ENCODE measurements at regions not wholly inside any gene's neighbourhood (a gene's known extent, or its start where the extent isn't known, plus 50 kb on each side); places are given as distances from the start of the nearest gene placed in this dataset.

DNA sequence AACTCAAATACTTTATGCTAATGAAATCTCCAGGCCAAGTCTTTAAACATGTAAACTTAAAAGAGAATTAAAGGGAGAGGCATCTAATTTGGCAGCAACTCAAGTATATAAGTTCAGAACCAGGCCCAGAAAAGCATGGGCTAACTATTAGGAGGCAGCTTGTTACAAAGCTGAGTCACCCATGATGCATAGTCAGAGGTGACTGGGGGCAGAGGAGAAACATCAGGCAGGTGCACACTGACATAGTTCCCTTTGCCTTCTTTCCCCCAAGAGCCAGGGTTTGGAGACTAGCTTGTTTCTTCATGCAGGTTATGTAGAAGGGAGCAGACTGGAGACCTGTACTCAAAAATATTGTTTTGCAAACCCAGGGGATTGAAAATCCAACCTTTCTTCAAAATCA is 619.0 kb downstream of the SOX6 start:
- peak; percentile 25 for DNase-seq (ENCODE audit: low read depth)

DNA sequence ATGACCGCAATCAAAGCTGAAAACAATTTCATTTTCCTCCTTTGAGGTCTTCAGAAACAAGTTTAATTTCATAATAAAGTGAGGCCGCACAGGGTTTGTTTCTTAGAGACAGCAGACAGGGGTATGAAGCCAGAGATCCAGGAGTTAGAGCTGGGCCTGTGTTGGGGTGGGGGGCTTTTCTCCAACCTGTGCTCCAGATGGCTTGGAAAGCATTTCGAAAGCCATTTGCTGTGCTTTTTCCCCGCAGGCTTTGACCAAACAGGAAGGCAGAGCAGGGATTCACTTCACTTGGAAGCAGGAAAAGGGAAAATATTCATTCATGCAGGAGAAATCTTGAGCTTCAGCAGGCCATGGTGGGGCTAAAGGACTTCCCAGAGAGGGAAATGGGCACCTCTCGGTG is 617.4 kb downstream of the SOX6 start:
- no peak for DNase-seq (ENCODE audit: low read depth)

DNA sequence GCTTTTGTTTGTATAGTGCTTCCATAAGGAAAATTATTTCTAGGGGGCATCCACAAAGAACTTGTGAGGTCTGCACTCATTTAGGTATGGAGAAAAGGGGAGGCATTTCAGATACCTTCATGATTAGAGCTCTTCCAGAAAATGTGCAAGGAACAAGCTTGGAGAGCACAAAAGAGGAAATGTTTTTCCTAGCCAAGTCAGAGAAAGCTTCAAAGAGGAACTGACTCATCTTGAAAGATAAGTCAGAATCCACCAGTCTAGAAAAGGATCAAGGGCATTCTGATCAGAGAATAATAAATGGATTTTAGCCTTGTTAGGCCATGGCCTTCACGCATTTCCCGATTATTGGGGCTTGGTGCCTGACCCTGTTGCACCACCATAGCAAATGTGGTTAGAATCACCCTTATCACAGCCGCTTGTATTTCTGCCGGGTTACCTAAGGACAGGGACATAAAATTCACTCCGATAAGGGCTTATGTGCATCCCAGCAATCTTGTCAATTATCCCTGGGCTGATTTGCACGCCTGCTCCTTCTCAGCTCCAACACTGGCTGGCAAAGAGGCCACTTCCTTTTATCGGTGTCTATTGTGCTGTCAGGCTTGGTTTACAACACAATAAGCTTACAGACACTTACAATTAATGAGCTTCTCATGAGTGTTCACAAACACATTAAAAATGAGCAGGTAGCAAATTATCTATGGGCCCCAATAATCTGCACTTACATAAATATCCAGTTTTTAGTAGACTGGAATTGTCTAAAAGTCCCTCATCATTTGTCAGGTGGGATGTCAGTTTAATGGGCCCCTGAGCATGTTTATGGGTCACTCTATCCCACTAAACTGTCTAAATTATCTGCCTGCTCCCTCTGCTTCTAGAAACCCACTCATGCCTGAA is 613.5 kb downstream of the SOX6 start:
- DNase-seq (ENCODE audit: low read depth), result peak; percentile 45

DNA sequence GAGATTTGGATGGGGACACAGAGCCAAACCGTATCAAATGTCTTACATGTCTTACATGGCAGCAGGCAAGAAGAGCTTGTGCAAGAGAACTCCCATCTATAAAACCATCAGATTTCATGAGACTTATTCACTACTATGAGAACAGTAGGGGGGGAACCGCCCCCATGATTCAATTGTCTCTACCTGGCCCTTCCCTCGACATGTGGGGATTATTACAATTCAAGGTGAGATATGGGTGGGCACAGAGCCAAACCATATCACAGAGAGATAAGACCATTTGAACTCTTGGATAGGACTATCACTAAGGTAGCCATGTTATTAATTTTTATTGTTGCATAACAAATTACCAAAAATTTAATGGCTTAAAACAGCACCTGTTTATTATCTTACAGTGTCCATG is 611.7 kb downstream of the SOX6 start:
- DNase-seq (ENCODE audit: low read depth), result no peak

DNA sequence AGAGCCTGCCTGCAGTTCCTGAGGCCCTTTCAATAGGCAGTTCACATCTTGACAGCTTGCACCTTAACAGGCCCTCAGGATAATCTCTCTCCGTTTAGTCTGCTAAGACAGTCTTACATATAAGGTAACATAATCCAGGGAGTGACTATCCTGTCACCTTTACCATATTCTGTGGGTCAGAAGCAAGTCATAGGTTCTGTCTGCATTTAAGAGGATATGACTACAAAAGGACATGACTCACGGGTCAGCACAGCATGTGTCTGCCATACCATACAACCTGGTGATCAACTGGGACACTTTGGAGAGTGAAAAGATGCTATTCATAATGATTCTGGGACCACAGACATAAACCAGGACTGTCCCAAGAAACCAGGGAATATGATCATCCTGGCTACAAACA is 611.1 kb downstream of the SOX6 start:
- DNase-seq (ENCODE audit: low read depth), result no peak

DNA sequence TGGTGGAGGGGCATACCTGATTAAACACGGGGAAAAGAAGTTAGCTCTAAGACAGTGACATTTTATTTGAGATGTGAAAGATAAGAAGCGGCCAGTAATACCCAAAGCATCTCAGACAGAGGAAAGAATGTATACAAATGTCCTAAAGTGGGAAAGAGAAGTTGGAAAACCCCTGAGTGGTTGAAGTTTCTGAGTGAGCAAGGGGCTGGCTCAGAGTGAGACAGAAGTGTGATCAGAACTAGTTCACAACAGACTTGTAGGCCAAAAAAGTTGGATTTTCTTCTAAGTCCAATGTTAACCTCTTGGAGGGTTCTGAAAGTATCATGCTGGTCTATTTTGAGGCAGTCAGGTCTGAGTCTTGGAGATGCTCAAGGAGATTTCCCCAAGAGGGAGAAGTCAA is 608.7 kb downstream of the SOX6 start:
- no peak for DNase-seq (ENCODE audit: low read depth)

DNA sequence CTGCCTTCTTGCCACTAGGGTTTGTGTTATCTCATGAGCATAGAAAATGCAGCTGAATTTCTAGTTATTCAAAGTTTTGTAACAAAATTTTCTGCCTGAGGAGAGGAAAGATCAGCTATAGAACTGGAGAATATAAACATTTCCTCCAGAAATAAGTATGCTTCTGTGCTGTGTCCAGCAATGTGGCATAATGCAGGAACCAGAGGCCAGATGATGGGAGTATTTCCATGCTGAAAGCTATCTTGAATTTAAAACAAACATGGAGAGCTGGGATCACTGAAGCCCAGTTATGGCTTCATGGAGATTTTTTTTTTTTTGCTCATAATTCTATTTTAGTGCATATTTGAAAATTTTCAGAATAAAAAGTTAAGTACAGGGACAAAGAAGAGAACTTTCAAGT is 608.2 kb downstream of the SOX6 start:
- no peak for DNase-seq (ENCODE audit: low read depth)

DNA sequence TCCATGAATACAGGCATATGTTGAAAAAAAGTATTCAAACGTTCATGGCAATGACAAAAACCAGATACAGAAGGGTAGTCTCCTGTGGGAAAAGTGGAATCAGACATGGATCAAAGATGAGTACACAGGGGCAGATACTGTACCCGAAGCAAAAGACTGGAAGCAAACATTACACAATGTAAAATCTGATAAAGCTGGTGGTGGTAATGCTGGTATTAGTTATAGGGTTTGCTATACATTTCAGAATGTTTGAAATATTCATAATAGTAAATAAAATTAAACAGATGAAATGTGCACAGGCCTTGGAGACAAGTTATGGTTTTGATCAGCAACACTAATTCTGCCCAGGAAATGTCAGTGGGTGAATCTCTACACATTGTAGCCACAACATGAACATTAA is 607.6 kb downstream of the SOX6 start:
- peak; percentile 51 for DNase-seq (ENCODE audit: low read depth)

DNA sequence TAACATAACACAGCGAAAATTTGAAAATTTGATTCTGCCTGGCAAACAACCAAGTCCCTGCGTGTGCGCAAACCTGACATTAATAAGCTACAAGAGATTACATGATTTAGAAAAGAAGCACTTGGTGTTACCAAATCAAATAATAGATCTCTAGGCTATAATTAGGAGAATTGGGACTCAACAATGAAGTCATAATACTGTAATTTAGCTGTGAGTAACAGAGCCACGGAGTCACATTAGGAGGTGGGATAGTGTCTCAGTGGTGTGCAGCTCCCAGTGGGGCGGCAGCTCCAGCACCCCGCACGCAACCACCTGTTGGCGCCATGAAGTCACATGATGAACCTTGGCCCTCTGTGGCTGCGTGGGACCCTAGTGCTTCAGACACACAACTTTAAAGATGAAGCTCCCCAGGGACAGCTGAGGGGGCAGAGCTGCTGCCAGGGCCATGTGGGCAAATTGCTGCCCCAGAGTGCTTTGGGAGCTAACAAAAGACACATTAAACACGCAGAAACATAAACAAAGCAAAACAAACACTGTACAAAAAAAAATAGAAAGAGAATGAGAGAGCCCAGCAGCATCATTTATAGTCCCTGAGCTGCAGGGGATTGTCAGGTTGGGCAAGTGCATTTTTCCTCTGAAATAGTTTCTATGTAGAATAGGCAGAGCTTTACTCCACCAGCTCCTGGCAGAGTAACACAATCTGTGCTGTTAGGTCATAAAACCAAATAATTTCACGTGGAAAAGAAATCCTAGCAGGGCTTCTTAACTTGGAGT is 605.6 kb downstream of the SOX6 start:
- no peak for DNase-seq (ENCODE audit: low read depth)

DNA sequence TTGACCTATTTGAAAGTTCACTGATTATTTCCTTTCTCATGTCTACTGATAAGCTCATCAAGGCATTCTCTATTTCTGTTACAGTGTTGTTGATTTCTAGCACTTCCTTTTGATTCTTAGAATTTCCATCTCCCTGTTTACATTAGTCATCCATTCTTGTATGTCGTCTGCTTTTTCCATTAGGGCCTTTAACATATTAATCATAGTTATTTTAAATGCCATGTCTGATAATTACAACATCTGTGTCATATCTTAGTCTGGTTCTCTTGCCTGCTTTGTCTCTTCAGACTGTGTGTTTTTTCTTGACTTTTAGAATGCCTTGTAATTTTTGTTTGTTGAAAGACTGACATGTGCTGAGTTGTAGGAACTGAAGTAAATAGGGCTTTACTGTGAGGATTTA is 602.1 kb downstream of the SOX6 start:
- peak; percentile 54 for DNase-seq (ENCODE audit: low read depth)

DNA sequence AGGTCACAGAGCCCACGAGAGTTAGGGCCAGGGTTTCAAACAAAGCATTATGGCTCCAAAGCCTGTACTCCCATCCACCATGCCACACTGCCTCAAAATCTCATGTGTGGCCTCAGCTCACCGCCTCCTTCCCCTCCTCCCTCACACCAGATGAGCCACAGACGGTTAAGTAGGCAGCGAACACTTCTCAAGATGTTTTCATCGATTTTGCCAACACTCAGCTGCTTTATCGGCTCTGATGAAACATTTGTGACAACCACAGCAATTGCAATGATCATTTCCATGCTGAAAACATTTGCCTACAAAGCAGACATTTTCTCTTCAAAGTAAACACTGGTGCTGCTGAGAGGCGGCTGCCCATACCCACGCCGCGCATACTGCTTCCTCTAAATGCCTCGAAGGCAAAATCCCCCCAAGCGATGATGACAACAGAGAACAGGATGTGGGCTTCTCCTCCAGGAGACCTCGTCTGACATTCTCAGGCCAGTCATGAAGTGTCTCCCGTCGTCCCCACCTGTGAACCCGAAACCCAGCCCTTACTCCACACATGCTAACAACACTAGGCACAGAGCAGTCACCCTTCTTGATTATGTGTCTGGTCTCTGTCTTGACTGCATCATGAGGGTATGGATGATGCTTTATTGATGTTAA is 599.2 kb downstream of the SOX6 start:
- DNase-seq (ENCODE audit: low read depth), result no peak

DNA sequence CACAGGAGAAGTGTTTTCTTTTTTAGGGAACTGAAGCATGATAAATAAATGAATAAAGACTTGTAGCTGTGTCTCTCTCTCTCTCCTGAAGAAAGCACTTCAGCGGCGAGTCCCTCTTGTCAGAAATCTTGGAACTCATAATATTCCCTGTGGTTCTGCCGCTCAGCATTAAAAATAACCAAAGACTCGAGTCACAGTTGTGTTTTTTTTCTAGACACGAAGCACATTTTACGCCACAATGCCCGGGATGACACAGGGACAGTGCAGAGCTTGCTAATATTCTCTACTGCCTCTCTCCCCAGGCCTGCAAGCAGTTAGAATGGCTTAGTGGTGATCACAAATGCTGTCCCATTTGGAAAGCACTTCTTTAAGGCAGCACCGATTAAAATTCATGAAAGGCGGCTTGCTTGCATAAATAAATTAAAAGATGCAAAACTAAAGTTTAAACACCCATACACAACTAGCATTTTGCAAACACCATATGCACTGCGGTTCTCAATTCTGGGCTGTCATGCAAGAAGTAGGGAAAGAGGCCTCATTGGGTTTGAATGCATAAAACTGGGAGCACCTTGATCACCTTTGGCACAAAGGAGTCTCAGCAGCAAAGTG is 597.4 kb downstream of the SOX6 start:
- DNase-seq (ENCODE audit: low read depth), result no peak

DNA sequence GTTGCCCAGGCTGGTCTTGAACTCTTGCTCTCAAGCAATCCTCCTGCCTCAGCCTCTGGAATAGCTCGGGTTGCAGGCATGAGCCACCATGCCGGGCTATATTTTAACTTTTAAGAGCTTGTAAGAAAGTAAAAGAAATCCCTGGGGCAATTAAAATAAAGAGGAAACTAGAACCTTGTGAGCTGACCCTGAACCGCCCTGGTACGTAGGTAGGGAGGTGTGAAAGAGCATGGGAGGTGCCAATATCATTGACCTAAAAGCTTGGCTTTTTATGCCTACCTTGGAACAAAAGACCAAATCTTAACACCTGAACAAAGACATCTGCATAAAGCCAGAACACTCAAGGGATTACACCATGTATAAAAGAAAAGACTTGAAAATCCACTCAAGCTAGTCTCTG is 595.1 kb downstream of the SOX6 start:
- no peak for DNase-seq (ENCODE audit: low read depth)

DNA sequence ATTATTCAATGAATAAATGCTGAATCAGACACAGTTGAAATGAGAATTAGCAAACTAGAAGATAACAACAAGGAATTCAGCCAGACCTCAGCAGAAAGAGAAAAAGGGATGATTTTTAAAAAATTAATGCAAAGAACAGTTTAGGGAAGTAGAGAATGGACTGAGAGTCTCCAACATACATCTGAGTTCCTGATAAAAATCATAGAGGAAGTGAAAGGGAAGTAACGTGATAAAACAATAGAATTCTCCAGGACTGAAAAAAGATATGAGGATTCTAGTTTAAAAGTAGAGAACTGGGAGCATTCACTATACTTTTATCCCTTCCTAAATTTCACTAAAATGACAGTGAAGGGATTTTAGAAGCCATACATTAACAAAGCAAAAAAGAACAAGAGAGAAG is 592.0 kb downstream of the SOX6 start:
- DNase-seq (ENCODE audit: low read depth), result no peak

DNA sequence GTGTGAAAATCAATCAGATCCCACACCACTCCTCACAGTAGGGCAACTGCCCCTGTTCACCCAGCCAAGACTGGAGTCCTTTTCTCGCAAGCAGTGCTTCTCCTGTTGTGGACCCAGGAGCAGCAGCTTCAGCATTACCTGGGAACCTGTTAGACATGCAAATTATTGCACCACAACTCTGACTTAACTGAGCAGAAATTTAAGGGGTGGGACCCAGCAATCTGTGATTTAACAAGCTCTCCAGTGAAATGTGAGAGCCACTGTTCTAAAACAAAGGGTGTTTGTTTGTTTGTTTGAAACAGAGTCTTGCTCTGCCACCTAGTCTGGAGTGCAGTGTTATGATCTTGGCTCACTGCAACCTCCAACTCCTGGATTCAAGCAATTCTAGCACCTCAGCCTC is 591.4 kb downstream of the SOX6 start:
- no peak for DNase-seq (ENCODE audit: low read depth)

DNA sequence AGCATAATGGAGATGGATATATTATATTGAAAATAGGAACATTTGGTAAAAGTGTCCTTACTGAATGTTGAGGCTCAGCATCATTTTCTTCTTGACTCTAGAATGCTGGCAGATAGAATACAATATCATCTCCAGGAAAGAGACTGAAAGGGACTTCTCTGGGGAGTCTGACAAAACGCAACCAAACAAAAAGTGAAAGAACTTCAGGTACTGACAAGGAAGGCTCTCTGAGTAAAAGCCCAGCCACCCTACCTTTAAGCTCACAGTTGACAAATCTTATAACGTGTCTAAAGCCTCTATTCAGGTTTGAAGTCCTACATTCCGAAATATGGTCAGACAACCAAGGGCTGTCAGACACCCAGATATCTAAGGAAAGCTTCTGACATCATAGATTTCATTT is 590.8 kb downstream of the SOX6 start:
- no peak for DNase-seq (ENCODE audit: low read depth)

DNA sequence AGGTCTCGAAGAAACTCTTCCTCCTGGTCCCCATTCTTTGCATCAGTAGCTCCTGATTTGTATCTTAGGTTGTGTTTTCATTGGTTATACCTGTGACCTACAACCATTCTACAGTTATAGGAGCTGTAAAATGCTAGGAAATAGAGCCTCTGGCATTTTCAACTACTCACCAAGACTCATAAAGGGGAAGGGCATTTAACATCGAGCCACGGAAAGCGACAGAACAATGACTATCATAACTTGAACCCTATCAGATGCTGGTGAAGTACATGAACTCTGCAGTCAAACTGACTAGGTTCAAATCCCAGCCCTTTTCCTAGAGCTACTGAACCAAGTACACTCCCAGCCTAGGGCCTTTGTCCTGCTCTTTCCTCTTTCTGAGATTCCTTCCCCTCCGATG is 588.0 kb downstream of the SOX6 start:
- no peak for DNase-seq (ENCODE audit: low read depth)

DNA sequence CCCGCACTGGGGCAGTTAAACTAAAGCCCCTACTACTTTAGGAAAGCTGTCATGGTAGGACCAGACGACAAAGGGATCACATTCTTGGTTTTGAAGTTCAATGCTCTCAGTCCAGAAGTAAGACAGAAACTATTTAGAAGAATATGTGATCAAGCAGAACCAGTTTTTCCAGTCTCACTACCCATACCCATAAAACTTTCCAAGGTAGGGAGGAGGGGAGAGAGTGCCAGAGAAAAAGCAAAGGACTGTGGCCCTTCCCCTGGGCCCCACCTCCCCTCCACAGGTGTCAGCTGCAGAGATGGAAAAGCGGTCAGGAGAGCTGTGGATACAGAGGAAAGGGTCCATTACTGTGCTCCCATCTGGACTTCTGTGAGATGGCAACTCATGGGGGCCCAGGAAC is 587.1 kb downstream of the SOX6 start:
- DNase-seq (ENCODE audit: low read depth), result no peak

DNA sequence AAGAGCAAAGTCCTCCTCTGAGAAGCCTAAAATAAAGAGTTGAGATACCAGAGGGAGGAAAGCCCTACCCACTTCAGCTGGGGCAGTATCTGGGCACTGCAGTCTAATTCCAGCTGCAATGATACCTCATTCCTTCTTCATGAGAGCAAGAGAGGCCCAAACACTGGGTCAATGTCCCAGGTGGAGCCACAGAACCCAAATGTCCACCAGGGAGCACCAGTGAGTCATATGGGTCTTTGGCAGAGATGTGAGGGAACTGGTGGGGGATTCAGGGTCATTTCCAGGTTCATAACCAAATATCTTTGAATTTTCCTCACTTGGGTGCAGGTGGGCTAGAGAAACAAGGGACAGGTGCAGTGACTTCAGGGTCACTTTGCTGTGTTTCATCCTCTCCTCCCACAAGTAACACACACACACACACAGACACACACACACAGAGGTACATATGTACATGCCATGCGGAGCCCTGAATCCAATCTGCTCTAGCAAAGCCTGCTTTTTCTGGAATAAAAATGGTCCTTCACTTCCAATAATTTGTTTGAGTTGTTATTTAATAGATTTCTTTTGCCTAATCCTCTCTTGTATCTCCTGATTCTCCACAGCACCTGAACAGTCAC is 585.4 kb downstream of the SOX6 start:
- DNase-seq (ENCODE audit: low read depth), result peak; percentile 45

DNA sequence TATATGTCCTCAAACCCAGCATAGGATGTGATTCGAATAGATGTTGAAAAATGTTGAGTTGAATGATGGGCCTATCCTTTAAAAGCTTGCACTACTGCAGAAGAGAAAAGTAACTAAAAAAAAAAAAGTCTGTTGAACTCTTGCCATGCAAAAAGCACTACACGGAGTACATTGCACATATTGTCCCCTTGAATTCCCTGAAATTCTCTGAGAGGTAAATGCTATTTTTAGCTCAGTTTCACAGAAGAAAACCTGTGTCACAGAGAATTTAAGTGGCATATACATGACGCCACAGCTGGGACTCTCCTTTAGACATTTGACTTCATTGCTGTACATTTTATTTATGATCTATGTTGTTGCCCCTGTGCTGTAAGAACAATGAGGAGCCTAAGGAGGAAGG is 583.8 kb downstream of the SOX6 start:
- no peak for DNase-seq (ENCODE audit: low read depth)

DNA sequence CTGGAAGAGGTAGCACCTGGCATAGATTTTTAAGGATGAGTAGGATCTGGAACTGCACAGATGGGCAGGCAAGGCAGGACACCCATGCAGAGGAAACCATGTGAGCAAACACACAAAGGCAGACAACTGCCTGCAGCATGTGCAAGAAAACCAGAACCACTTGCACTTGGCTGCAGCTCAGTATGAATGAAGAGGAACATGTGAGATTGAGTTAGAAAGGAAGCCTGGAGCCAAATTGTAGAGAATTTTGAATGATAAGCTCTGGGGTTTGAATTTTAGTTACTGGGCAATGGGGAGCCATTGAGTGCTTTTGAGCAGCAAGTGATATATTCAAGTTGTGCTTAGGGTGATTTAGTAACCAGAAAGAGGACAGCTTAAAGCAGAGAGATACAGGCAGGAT is 583.4 kb downstream of the SOX6 start:
- DNase-seq (ENCODE audit: low read depth), result no peak
